CD4-positive, alpha-beta T cell treated with Interleukin-6 for 4 hours (primary cell): ENCODE measurements at regions not wholly inside any gene's neighbourhood (a gene's known extent, or its start where the extent isn't known, plus 50 kb on each side); places are given as distances from the start of the nearest gene placed in this dataset.
"Not testable (repeated sequence)": the region's sequence is repeated elsewhere in the genome, so short reads cannot be mapped to it uniquely, and the experiment has no call there.

ENCODE experiments used
- DNase-seq: peaks from one replicate; pipeline ENCODE4 v3.0.0-alpha.2; 2020; ENCODE audit warnings: mixed read lengths

GRCh38 chr12:84198294-84198946, 714.2 kb downstream of the SLC6A15 start:
- no peak for DNase-seq

GRCh38 chr12:84191779-84192178, 720.8 kb downstream of the SLC6A15 start:
- no peak for DNase-seq

- DNase-seq: no peak
Observed at GRCh38 chr12:84186433-84186832, 726.2 kb downstream of the SLC6A15 start.

GRCh38 chr12:84183576-84183975, 729.0 kb downstream of the SLC6A15 start:
- no peak for DNase-seq

GRCh38 chr12:84174115-84174514, 738.5 kb downstream of the SLC6A15 start:
- no peak for DNase-seq

- DNase-seq: no peak
Observed at GRCh38 chr12:84172823-84173424, 739.7 kb downstream of the SLC6A15 start.

- no peak for DNase-seq
Observed at GRCh38 chr12:84166812-84167211, 745.8 kb downstream of the SLC6A15 start.

GRCh38 chr12:84165998-84166571, 746.5 kb downstream of the SLC6A15 start:
- DNase-seq: no peak

GRCh38 chr12:84161296-84161695, 751.3 kb downstream of the SLC6A15 start:
- DNase-seq: no peak

- no peak for DNase-seq
Observed at GRCh38 chr12:84159260-84159659, 753.3 kb downstream of the SLC6A15 start.

- DNase-seq: no peak
Observed at GRCh38 chr12:84157170-84157569, 755.4 kb downstream of the SLC6A15 start.

GRCh38 chr12:84154991-84155930, 757.3 kb downstream of the SLC6A15 start:
- DNase-seq: not testable (repeated sequence)

- not testable (repeated sequence) for DNase-seq
Observed at GRCh38 chr12:84154439-84154990, 758.1 kb downstream of the SLC6A15 start.

GRCh38 chr12:84150201-84150600, 762.4 kb downstream of the SLC6A15 start:
- DNase-seq: no peak

GRCh38 chr12:84148335-84148734, 764.3 kb downstream of the SLC6A15 start:
- DNase-seq: no peak

- DNase-seq: no peak
Observed at GRCh38 chr12:84136862-84137367, 775.7 kb downstream of the SLC6A15 start.

- DNase-seq: no peak
Observed at GRCh38 chr12:84135586-84136279, 776.9 kb downstream of the SLC6A15 start.

- no peak for DNase-seq
Observed at GRCh38 chr12:84134797-84135366, 777.7 kb downstream of the SLC6A15 start.

GRCh38 chr12:84131076-84131475, 781.5 kb downstream of the SLC6A15 start:
- no peak for DNase-seq

GRCh38 chr12:84128117-84128991, 784.2 kb downstream of the SLC6A15 start:
- DNase-seq: no peak

- DNase-seq: no peak
Observed at GRCh38 chr12:84124211-84124610, 788.4 kb downstream of the SLC6A15 start.
